ENCODE measurements at regions not wholly inside any gene's neighbourhood (a gene's known extent, or its start where the extent isn't known, plus 50 kb on each side); places are given as distances from the start of the nearest gene placed in this dataset.

DNA sequence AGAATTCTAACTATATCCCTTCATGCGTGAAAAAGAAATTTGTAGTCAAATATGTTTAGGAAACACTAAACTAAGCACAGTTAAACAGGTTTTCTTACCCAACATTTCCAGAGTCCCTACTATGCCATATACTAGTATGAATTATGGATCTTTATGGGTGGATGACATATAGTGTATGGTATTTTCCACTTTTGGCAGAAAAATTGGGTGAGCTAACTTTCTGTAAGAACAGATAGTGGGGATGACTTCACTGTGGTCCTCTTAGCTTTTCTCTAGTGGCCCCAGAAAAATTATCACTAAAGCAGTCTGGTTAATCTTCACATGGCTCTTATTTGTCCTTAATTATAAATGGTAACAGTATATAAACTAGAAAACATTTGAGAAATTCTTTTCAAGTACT is 240.0 kb upstream of the GULP1 start:
- POLR2A ChIA-PET, result no interaction called here
- TF ChIP-seq, protein P1, sequence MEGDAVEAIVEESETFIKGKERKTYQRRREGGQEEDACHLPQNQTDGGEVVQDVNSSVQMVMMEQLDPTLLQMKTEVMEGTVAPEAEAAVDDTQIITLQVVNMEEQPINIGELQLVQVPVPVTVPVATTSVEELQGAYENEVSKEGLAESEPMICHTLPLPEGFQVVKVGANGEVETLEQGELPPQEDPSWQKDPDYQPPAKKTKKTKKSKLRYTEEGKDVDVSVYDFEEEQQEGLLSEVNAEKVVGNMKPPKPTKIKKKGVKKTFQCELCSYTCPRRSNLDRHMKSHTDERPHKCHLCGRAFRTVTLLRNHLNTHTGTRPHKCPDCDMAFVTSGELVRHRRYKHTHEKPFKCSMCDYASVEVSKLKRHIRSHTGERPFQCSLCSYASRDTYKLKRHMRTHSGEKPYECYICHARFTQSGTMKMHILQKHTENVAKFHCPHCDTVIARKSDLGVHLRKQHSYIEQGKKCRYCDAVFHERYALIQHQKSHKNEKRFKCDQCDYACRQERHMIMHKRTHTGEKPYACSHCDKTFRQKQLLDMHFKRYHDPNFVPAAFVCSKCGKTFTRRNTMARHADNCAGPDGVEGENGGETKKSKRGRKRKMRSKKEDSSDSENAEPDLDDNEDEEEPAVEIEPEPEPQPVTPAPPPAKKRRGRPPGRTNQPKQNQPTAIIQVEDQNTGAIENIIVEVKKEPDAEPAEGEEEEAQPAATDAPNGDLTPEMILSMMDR (IDR thresholded peaks at IDR 0.05), result no peak
- no peak for ATAC-seq (ENCODE audit: low read depth)
- Mint-ChIP-seq H3K9me3 (no peaks in the 10 kb centered on the region), H3K27ac (no peak overlapping the region), H3K4me1 (no peaks in the 10 kb centered on the region), H3K36me3 (ENCODE audit: low read depth) (no peaks in the 10 kb centered on the region), H3K27me3 (no peaks in the 10 kb centered on the region), H3K4me3 (no peak overlapping the region)
- CTCF ChIA-PET, result no interaction called here
- no peak for DNase-seq
- intact Hi-C loops (cut with micrococcal nuclease), result no loop called here

GRCh38 chr2:188065386-188065785 is 226.3 kb upstream of the GULP1 start:
- no peaks in the 10 kb centered on the region for H3K36me3 Mint-ChIP-seq (ENCODE audit: low read depth)
- ChIA-PET POLR2A (no interaction called here), CTCF (no interaction called here)
- H3K27ac Mint-ChIP-seq, result no peak overlapping the region
- no peak overlapping the region for H3K4me3 Mint-ChIP-seq
- DNase-seq (no peak), ATAC-seq (ENCODE audit: low read depth) (no peak)
- H3K9me3 Mint-ChIP-seq, result no peaks in the 10 kb centered on the region
- H3K27me3 Mint-ChIP-seq, result no peaks in the 10 kb centered on the region
- TF ChIP-seq, protein P1 (IDR thresholded peaks at IDR 0.05), result no peak
- intact Hi-C loops (cut with micrococcal nuclease), result no loop called here
- no peaks in the 10 kb centered on the region for H3K4me1 Mint-ChIP-seq

DNA sequence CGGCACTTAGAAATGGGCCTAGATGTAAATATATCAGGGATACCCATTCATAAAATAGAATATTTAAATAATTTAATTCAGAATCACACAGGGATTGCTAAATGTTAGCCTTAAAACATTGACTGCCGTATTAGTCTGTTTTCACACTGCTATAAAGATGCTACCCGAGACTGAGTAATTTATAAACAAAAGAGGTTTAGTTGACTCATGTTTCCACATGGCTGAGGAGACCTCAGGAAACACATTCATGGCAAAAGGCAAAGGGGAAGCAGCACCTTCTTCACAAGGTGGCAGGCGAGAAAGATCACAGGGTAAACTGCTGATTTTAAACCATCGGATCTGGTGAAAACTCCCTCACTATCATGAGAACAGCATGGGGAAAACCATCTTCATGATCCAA is 223.6 kb upstream of the GULP1 start:
- no peaks in the 10 kb centered on the region for H3K36me3 Mint-ChIP-seq (ENCODE audit: low read depth)
- ChIA-PET CTCF (no interaction called here), POLR2A (no interaction called here)
- ATAC-seq (ENCODE audit: low read depth) (no peak), DNase-seq (no peak)
- no peak overlapping the region for H3K4me3 Mint-ChIP-seq
- H3K27ac Mint-ChIP-seq, result no peak overlapping the region
- intact Hi-C loops (cut with micrococcal nuclease), result no loop called here
- H3K27me3 Mint-ChIP-seq, result no peaks in the 10 kb centered on the region
- TF ChIP-seq, protein P1 (IDR thresholded peaks at IDR 0.05), result no peak
- no peaks in the 10 kb centered on the region for H3K4me1 Mint-ChIP-seq
- peaks cover 9% of the 10 kb centered on the region for H3K9me3 Mint-ChIP-seq

DNA sequence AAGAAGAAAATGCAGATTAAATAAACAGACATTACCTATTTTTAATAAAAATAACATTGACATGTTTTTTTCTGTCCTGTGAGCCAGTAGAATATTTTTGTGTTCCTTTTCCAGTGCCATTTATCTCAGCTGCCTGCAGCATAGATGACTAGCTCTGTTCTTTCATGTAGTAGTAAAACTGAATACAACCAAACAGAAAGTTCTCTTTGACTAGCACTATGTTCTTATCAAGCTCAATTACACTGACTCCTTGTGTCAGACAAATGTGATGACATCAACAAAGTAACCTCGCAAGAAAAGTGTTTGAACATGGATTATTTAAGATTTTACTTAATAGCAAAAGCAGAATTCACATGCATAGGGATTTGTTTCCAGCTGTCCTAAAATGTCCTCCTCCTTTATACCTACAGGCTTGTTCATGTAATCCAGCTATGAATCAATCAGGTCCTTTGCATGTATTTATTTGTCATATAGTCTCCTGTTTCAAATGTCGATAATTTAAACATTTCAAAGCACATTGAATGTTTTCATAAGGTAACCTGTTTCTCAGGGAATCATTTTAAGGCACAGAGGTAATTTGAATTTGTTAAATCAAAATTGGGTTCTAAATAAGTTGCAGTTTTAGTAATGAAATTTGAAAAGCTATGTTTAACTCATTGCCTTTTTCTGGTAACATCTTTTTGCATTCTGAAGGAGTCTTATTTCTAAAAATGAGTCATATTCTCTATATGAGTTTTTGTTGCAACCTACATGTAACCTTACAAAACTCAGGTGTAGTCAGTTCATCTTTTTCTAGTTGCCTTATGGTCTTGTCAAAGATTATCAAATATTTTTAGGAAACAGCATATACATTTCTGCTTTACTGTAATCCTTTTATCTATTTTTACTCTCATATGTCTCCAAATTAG is 215.3 kb upstream of the GULP1 start:
- TF ChIP-seq, protein P1 (IDR thresholded peaks at IDR 0.05), result no peak
- DNase-seq (no peak), ATAC-seq (ENCODE audit: low read depth) (no peak)
- ChIA-PET CTCF (no interaction called here), POLR2A (interaction anchor here (0.9 kb wide), 1 partner anchor 838 kb away, joined by 3 read pairs; no protein-coding TSS in a partner anchor)
- no peaks in the 10 kb centered on the region for H3K27me3 Mint-ChIP-seq
- H3K36me3 Mint-ChIP-seq (ENCODE audit: low read depth), result no peaks in the 10 kb centered on the region
- H3K4me1 Mint-ChIP-seq, result no peaks in the 10 kb centered on the region
- no peak overlapping the region for H3K4me3 Mint-ChIP-seq
- intact Hi-C loops (cut with micrococcal nuclease), result no loop called here
- H3K27ac Mint-ChIP-seq, result no peak overlapping the region
- peaks cover 15% of the 10 kb centered on the region for H3K9me3 Mint-ChIP-seq

GRCh38 chr2:188077757-188078156 is 213.9 kb upstream of the GULP1 start:
- Mint-ChIP-seq H3K27ac (no peak overlapping the region), H3K4me3 (no peak overlapping the region), H3K36me3 (ENCODE audit: low read depth) (no peaks in the 10 kb centered on the region), H3K4me1 (no peaks in the 10 kb centered on the region), H3K27me3 (no peaks in the 10 kb centered on the region), H3K9me3 (peaks cover 8% of the 10 kb centered on the region)
- ATAC-seq (ENCODE audit: low read depth) (no peak), DNase-seq (no peak)
- POLR2A ChIA-PET, result no interaction called here
- CTCF ChIA-PET, result no interaction called here
- TF ChIP-seq, protein P1 (IDR thresholded peaks at IDR 0.05), result no peak
- intact Hi-C loops (cut with micrococcal nuclease), result no loop called here
